ENCODE measurements at regions not wholly inside any gene's neighbourhood (a gene's known extent, or its start where the extent isn't known, plus 50 kb on each side); places are given as distances from the start of the nearest gene placed in this dataset.

DNA sequence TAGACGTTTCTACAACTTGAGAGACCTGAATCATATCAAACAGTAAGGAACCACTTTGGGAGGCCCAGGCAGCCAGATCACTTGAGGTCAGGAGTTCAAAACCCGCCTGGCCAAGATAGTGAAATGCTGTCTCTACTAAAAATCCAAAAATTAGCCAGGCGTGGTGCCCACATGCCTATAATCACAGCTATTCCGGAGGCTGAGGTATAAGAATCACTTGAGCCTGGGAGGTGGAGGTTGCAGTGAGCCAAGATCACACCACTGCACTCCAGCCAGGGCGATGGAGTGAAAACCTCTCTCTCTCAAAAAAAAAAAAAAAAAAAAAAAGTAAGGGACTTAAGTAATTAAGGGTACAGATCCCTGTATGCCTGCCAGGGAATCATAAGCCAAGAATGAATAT is 103.4 kb upstream of the NUDT7 start:
- TF ChIP-seq, protein P1, sequence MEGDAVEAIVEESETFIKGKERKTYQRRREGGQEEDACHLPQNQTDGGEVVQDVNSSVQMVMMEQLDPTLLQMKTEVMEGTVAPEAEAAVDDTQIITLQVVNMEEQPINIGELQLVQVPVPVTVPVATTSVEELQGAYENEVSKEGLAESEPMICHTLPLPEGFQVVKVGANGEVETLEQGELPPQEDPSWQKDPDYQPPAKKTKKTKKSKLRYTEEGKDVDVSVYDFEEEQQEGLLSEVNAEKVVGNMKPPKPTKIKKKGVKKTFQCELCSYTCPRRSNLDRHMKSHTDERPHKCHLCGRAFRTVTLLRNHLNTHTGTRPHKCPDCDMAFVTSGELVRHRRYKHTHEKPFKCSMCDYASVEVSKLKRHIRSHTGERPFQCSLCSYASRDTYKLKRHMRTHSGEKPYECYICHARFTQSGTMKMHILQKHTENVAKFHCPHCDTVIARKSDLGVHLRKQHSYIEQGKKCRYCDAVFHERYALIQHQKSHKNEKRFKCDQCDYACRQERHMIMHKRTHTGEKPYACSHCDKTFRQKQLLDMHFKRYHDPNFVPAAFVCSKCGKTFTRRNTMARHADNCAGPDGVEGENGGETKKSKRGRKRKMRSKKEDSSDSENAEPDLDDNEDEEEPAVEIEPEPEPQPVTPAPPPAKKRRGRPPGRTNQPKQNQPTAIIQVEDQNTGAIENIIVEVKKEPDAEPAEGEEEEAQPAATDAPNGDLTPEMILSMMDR (conservative IDR thresholded peaks at IDR 0.05; ENCODE audit: low read length), result no peak
- TF ChIP-seq EZH2phosphoT487 (IDR thresholded peaks at IDR 0.05; ENCODE audit: borderline replicate concordance), result no peak

All from Loucy (cell line).